Choroid plexus epithelial cell (primary cell): ENCODE measurements at regions not wholly inside any gene's neighbourhood (a gene's known extent, or its start where the extent isn't known, plus 50 kb on each side); places are given as distances from the start of the nearest gene placed in this dataset.
"Not testable (repeated sequence)": the region's sequence is repeated elsewhere in the genome, so short reads cannot be mapped to it uniquely, and the experiment has no call there.

Source experiments
- DNase-seq: peaks from one replicate; pipeline ENCODE4 v3.0.0-alpha.2; 2010; ENCODE audit warnings: low read depth
- H3K4me3 ChIP-seq: 2 replicates; pipeline ENCODE4 v1.5.1; 2011; ENCODE audit warnings: low read depth, mild to moderate bottlenecking, control low read depth, low read length, moderate library complexity
- TF ChIP-seq, protein P1 (sequence below): conservative IDR thresholded peaks from 2 replicates; pipeline ENCODE4 v1.5.1; 2011; ENCODE audit warnings: low read depth, mild to moderate bottlenecking, control low read depth, inconsistent platforms, low read length, moderate library complexity

GRCh38 chrX:88024022-88024421, 506.4 kb downstream of the KLHL4 start:
- no peak for DNase-seq
- H3K4me3 ChIP-seq: no peak overlapping the region
- TF ChIP-seq, protein P1, sequence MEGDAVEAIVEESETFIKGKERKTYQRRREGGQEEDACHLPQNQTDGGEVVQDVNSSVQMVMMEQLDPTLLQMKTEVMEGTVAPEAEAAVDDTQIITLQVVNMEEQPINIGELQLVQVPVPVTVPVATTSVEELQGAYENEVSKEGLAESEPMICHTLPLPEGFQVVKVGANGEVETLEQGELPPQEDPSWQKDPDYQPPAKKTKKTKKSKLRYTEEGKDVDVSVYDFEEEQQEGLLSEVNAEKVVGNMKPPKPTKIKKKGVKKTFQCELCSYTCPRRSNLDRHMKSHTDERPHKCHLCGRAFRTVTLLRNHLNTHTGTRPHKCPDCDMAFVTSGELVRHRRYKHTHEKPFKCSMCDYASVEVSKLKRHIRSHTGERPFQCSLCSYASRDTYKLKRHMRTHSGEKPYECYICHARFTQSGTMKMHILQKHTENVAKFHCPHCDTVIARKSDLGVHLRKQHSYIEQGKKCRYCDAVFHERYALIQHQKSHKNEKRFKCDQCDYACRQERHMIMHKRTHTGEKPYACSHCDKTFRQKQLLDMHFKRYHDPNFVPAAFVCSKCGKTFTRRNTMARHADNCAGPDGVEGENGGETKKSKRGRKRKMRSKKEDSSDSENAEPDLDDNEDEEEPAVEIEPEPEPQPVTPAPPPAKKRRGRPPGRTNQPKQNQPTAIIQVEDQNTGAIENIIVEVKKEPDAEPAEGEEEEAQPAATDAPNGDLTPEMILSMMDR: no peak

DNA sequence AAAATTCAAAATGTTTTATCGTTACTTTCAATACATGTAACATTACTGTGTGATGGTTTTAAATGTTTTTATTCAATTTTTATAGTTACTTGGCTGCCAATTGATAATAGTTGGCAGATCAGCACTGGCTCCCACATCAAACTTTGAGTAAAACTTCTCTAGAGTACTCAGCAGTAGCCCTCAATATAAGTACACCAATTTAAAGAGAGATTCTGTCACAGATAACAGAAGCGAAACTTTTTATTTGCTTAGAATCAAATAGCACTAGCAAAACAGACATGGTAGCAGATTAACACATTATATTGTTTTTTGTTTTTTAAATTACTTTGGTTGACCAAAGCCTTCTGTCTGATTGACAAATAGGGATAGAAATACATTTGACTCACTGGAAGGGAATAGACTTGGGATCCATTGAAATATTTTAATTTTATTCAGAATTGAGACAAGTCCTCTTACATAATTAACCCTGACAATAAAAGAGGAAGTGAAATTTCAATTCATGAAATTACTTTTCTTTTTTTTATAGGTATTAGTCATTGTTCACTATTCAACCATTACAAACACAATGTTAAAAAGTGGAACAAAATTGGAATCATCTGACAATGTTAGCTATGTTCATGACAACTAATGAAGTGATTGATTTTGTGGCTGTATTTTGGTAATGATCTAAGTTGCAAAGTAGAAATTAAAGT, 554.9 kb downstream of the KLHL4 start:
- TF ChIP-seq, protein P1: no peak
- DNase-seq: no peak
- H3K4me3 ChIP-seq: no peak overlapping the region

DNA sequence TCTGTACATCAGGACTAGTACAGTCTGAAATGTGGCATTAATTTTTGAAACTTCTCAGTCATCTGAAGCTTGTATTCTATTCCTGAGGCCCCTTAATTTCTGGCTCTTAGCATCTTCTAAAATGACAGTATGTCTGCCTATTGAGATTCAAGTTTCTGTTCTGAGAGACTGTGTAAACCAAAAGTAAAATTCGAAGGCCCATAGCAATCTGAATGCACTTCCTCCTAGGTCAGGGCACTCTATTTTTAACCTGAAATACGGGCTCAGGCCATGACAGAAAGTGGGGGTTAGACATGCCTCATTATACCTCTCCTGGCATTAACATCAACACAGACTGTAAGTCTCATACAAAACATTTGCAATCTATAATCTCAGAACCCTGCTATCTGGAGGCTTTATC, 584.4 kb downstream of the KLHL4 start:
- TF ChIP-seq, protein P1: no peak
- DNase-seq: no peak

GRCh38 chrX:88135735-88136134, 611.3 kb upstream of the CPXCR1 start:
- H3K4me3 ChIP-seq: no peak overlapping the region
- DNase-seq: peak; percentile 1
- TF ChIP-seq, protein P1: no peak

More for the DNA sequence above, 584.4 kb downstream of the KLHL4 start:
- no peak overlapping the region for H3K4me3 ChIP-seq

GRCh38 chrX:88136328-88136727, 610.7 kb upstream of the CPXCR1 start:
- no peak for DNase-seq
- TF ChIP-seq, protein P1: no peak
- H3K4me3 ChIP-seq: no peak overlapping the region

GRCh38 chrX:88146577-88146976, 600.4 kb upstream of the CPXCR1 start:
- H3K4me3 ChIP-seq: no peak overlapping the region
- DNase-seq: no peak
- TF ChIP-seq, protein P1: no peak

DNA sequence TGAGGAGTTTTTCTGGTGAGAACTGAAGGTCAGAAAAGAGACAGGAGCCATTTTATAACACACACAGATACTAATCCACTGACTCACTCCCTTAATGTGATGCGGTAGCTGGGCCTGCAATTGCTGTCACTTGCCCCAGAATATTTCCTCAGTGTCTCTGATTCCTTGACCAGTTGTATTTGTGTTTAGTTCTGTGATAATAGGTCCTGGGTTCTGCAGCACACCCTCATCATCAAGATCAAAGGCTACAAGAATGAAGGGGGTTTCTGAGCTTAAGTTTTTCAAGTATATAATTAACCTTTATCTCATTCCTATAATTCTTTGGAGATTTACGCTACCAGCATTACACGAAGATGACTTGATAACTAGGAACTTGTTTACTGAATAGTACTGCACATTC, 576.5 kb upstream of the CPXCR1 start:
- no peak for DNase-seq
- TF ChIP-seq, protein P1: no peak
- no peak overlapping the region for H3K4me3 ChIP-seq

DNA sequence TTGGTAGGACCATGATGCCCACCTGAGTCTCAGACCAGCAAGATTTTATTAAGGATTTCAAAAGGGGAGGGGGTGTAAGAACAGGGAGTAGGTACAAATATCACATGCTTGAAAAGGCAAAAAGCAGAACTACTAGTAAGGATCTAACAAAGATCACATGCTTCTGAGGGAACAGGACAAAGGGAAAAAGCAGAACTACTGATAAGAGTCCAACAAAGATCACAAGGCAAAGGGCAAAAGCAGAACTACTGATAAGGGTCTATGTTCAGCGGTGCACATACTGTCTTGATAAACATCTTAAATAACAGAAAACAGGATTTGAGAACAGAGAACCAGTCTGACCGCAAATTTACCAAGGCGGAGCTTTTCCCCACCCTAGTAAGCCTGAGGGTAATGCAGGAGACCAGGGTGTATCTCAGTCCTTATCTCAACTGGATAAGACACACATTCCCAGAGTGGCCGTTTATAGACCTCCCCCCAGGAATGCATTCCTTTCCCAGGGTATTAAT, 573.0 kb upstream of the CPXCR1 start:
- not testable (repeated sequence) for H3K4me3 ChIP-seq, DNase-seq
